GM18520 (cell line): ENCODE measurements at regions not wholly inside any gene's neighbourhood (a gene's known extent, or its start where the extent isn't known, plus 50 kb on each side); places are given as distances from the start of the nearest gene placed in this dataset.
"Not testable (repeated sequence)": the region's sequence is repeated elsewhere in the genome, so short reads cannot be mapped to it uniquely, and the experiment has no call there.

Experiments used
- ATAC-seq: cut with Tn5 transposase; IDR thresholded peaks from one replicate; pipeline ENCODE4 v1.9.1; 2021; ENCODE audit not compliant: unreplicated experiment

GRCh38 chr15:54776410-54776809, 420.3 kb downstream of the RSL24D1 start:
- ATAC-seq, result no peak

DNA sequence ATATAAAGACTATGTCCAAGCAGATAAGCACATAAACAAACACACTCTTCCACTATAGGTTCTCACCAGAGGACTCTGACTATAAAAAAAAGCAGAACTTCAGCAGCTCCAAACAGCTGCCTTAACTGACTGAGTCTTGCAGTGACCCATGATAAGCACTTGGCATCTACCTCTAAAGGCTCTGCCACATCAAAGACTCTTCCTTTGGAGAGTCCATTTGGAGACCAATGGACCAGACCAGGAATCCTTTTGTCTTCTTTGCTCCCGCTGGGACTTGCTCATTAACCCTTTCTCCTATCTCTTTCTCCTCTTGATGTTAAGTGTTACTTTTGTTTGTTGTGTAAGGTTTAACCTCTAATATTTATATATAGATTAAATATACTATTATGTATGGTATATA, 424.1 kb downstream of the RSL24D1 start:
- no peak for ATAC-seq

- ATAC-seq, result not testable (repeated sequence)
Observed at GRCh38 chr15:54749461-54749860, 447.3 kb downstream of the RSL24D1 start.

- ATAC-seq, result no peak
Observed at GRCh38 chr15:54722342-54722986, 474.3 kb downstream of the RSL24D1 start.

DNA sequence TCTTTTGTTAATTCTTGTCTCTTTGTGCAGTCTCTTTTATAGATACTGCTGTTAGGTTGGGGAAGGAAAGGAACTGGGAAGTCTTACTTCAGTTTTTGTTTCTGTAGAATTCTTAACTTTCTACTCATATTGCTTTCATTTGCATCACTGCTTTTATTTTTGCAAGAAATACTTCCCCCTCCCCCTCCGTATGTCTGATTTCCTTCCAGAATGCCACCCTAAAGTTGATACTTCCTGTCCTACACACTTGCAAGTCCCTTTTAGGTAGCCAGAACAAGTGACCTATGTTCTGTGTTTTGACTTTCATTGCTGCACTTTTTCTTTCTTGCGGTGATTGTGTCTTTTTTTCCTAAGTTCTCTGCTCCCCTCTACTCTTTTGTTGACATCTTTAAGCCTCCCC, 477.4 kb downstream of the RSL24D1 start:
- no peak for ATAC-seq

GRCh38 chr15:54707805-54708752, 488.7 kb downstream of the RSL24D1 start:
- no peak for ATAC-seq

DNA sequence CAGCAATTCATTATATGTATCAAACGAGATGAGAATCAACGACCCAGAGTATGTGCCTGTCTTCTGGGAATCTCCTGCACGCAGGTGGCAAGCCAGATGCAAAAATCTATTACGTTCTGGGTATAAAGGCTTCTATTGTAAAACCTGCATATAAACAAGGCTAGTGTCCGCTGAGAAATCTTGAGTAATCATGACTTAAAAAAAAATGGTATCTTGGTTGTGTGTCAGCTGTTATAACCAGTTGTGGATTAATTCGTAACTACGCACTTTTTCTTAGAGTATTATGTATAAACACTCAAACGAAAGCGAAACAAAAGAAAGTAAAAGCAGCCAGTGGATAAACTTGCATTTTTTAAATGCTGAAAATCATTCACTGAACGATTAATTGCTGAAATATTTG, 509.1 kb downstream of the RSL24D1 start:
- ATAC-seq, result no peak
